ENCODE measurements at regions not wholly inside any gene's neighbourhood (a gene's known extent, or its start where the extent isn't known, plus 50 kb on each side); places are given as distances from the start of the nearest gene placed in this dataset.

DNA sequence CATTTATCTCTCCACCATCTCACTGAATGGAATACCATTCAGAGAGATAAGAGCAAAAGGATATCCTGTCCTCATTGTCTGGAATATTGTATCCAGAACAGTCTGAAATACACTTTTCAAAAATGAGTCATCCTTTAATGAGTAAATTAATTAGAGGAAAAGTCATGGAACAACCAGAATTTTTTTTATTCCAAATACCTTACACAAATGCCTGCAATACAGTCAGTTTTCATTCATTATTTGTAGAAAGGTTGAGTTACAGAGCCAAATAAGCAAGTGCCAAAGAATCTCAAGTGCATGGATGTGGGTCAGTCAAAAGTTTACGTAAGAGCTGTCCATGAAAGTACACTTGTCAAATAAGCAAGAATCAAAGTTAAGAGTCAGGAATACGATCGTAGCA is 482.6 kb downstream of the IPMK start:
- no peak overlapping the region for H3K4me3 ChIP-seq (ENCODE audit: low read depth, low read length)
- in situ Hi-C loops (cut with HindIII; ENCODE audit: low pct_ligation_motif_present, low sequenced_read_pairs), result no loop called here
- no peak for DNase-seq
- H3K36me3 ChIP-seq (replicated peaks), result no peaks in the 10 kb centered on the region
- no peaks in the 10 kb centered on the region for H3K27me3 ChIP-seq (replicated peaks)
- no peak for TF ChIP-seq CTCF (IDR thresholded peaks at IDR 0.05; ENCODE audit: low read depth, low read length, missing control alignments)
- no peak overlapping the region for H3K27ac ChIP-seq

DNA sequence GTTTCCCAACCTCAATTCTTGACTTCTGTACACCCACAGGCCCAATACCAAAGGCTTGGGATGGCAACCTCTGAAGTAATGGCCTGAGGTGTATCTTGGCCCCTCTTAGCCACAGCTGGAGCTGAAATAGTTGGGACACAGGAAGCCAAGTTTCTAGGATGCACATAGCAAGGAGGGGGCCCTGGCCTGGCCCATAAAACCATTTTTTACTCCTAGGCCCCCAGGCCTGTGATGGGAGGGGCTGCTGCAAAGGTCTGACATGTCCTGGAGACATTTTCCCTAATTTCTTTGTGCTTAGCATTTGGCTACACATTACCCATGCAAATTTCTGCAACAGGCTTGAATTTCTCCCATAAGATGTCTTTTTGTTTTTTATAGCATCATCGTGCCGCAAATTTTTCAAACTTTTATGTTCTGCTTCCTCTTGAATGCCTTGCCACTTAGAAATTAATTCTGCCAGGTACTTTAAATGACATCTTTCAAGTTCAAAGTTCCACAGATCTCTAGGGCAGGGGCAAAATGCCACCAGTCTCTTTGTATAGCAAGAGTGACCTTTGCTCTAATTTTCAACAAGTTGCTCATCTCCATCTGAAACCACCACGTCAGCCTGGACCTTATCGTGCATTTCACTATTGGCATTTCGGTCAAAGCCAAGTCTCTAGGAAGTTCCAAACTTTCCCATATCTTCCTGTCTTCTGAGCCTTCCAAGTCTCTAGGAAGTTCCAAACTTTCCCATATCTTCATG is 490.8 kb downstream of the IPMK start:
- no peak for DNase-seq
- Histone ChIP-seq H3K4me3 (ENCODE audit: low read depth, low read length) (no peak overlapping the region), H3K36me3 (replicated peaks) (no peaks in the 10 kb centered on the region), H3K27me3 (replicated peaks) (no peaks in the 10 kb centered on the region), H3K27ac (no peak overlapping the region)
- in situ Hi-C loops (cut with HindIII; ENCODE audit: low pct_ligation_motif_present, low sequenced_read_pairs), result no loop called here
- no peak for TF ChIP-seq CTCF (IDR thresholded peaks at IDR 0.05; ENCODE audit: low read depth, low read length, missing control alignments)

DNA sequence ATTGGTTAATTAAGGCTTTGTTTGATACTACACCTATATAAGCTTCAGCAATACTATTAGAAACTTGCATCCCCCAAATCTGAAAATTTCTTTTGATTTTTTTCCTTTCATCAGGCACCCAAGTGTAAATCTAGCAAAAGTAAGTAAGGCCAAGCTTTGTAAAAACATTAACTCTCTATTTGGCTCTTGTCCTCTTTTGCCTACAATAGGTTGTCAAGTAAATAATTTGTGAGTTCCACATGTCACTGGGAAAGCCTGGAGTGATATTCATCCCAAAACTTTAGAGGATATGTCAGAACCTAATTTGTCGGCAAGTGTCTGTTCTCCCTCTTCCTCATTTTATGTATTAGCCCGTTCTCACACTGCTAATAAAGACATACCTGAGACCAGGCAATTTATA is 492.4 kb downstream of the IPMK start:
- Histone ChIP-seq H3K4me3 (ENCODE audit: low read depth, low read length) (no peak overlapping the region), H3K27me3 (replicated peaks) (no peaks in the 10 kb centered on the region), H3K27ac (no peak overlapping the region), H3K36me3 (replicated peaks) (no peaks in the 10 kb centered on the region)
- in situ Hi-C loops (cut with HindIII; ENCODE audit: low pct_ligation_motif_present, low sequenced_read_pairs), result no loop called here
- no peak for TF ChIP-seq CTCF (IDR thresholded peaks at IDR 0.05; ENCODE audit: low read depth, low read length, missing control alignments)
- no peak for DNase-seq

DNA sequence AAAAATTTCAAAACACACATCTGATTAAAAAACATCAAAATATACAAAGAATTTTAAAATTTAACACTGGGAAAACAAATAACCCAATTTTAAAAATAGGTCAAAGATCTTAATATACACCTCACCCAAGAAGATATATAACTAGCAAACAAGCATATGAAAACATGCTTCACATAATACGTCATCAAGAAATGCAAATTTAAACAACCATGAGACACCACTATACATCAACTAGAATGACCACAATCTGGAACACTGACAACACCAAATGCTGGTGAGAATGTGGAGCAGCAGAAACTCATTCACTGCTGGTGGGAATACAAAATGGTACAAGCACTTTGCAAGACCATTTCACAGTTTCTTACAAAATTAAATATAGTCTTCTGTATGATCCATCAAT is 498.4 kb downstream of the IPMK start:
- H3K27ac ChIP-seq, result no peak overlapping the region
- H3K36me3 ChIP-seq (replicated peaks), result no peaks in the 10 kb centered on the region
- TF ChIP-seq CTCF (IDR thresholded peaks at IDR 0.05; ENCODE audit: low read depth, low read length, missing control alignments), result no peak
- no peaks in the 10 kb centered on the region for H3K27me3 ChIP-seq (replicated peaks)
- no peak overlapping the region for H3K4me3 ChIP-seq (ENCODE audit: low read depth, low read length)
- in situ Hi-C loops (cut with HindIII; ENCODE audit: low pct_ligation_motif_present, low sequenced_read_pairs), result no loop called here
- no peak for DNase-seq

- no peaks in the 10 kb centered on the region for H3K27me3 ChIP-seq (replicated peaks)
- in situ Hi-C loops (cut with HindIII; ENCODE audit: low pct_ligation_motif_present, low sequenced_read_pairs), result no loop called here
- no peak for TF ChIP-seq CTCF (IDR thresholded peaks at IDR 0.05; ENCODE audit: low read depth, low read length, missing control alignments)
- no peaks in the 10 kb centered on the region for H3K36me3 ChIP-seq (replicated peaks)
- no peak overlapping the region for H3K4me3 ChIP-seq (ENCODE audit: low read depth, low read length)
- DNase-seq, result no peak
- no peak overlapping the region for H3K27ac ChIP-seq
Measured at GRCh38 chr10:57759777-57760176, 507.9 kb downstream of the IPMK start.

GRCh38 chr10:57754803-57755202 is 512.9 kb downstream of the IPMK start:
- H3K4me3 ChIP-seq (ENCODE audit: low read depth, low read length), result no peak overlapping the region
- no peak for DNase-seq
- in situ Hi-C loops (cut with HindIII; ENCODE audit: low pct_ligation_motif_present, low sequenced_read_pairs), result no loop called here
- TF ChIP-seq CTCF (IDR thresholded peaks at IDR 0.05; ENCODE audit: low read depth, low read length, missing control alignments), result no peak
- no peaks in the 10 kb centered on the region for H3K36me3 ChIP-seq (replicated peaks)
- H3K27me3 ChIP-seq (replicated peaks), result no peaks in the 10 kb centered on the region
- no peak overlapping the region for H3K27ac ChIP-seq

Measured in brain microvascular endothelial cell (primary cell).